ENCODE measurements at regions not wholly inside any gene's neighbourhood (a gene's known extent, or its start where the extent isn't known, plus 50 kb on each side); places are given as distances from the start of the nearest gene placed in this dataset.

GRCh38 chr1:164949771-164950471 lies 390.9 kb downstream of the PBX1 start:
- DNase-seq (ENCODE audit: low read depth, low spot score) = no peak

GRCh38 chr1:164948101-164948500 lies 389.1 kb downstream of the PBX1 start:
- DNase-seq (ENCODE audit: low read depth, low spot score) = no peak

DNA sequence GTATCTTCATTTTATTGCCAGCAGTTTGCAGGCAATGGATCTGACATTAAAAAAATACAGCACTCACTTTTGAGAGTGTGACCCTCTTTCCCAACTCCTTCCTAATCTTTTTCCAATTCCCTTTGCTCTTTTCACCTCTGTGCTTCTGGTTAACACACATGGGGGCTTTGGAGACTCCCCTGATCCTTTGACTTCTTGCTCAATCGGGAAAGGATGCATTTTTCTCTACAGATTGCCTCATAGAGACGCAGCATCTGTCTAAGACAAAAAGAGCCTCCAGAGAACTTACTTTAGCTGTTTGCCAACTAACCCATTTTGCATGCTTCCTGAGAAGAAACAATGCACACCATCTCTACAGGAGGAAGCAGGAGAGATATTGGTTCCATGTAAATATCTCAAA lies 378.3 kb downstream of the PBX1 start:
- DNase-seq (ENCODE audit: low read depth, low spot score) = no peak

- no peak for DNase-seq (ENCODE audit: low read depth, low spot score)
Measured at GRCh38 chr1:164932580-164932979, 373.6 kb downstream of the PBX1 start.

DNA sequence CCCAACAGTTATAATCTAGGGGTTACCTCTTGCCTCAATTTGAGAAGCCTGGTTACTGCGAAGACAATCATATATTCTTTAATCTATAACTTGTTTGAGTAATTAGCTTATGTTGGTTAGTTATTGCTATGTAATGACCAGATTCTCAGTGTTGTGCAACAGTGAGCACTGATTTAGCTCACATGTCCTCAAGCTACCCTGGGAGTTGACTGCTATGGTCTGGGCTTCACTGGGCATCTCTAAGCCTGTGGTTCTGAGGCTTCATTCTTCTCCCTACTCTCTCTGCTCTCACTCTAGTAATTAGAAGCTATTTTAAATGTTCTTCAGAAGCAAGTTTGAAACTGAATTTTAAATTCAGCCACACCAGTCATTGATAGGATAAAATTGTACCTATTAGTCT lies 371.8 kb downstream of the PBX1 start:
- no peak for DNase-seq (ENCODE audit: low read depth, low spot score)

DNA sequence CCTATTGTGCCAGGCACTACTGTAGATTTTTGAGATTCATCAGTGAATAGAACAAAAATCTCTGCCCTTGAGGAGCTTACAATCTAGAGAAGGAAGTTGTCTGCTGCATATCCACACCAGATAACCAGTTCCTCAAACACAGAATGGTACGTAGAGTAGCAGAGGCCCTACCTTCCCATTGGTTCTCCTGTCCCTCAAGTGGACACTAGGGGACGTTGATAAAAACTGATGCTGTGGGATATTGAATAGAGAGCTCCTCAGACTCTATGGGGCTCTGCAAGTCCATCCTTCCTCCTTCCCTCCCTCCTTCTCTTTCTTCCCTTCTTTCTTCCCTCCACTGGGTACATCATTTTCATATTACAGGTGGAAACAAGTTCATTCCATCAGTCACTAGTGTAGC lies 371.3 kb downstream of the PBX1 start:
- DNase-seq (ENCODE audit: low read depth, low spot score) = no peak

GRCh38 chr1:164928232-164928812 lies 369.3 kb downstream of the PBX1 start:
- DNase-seq (ENCODE audit: low read depth, low spot score) = no peak

- no peak for DNase-seq (ENCODE audit: low read depth, low spot score)
Measured at GRCh38 chr1:164926107-164926506, 367.1 kb downstream of the PBX1 start.

- no peak for DNase-seq (ENCODE audit: low read depth, low spot score)
Measured at GRCh38 chr1:164922585-164922984, 363.6 kb downstream of the PBX1 start.

DNA sequence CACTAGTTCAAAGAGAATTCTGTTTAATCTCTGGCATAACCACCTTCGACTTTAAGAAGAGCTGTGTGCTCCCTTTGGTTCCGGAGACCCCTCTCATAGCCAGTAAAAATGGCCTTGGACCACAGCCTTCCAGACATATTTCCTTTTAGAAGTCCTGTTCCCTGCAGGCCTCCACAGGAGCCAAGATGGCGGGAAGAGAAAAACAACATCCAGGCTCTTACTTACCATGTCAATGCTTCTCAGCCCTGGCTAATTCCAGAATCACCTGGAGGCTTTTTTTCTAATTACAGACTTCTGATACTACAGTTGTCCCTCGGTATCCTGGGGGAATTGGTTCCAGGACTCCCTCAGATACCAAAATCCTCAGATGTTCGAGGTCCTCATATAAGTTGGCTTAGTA lies 362.5 kb downstream of the PBX1 start:
- DNase-seq (ENCODE audit: low read depth, low spot score) = no peak

- DNase-seq (ENCODE audit: low read depth, low spot score) = no peak
Measured at GRCh38 chr1:164918140-164918539, 359.2 kb downstream of the PBX1 start.

- no peak for DNase-seq (ENCODE audit: low read depth, low spot score)
Measured at GRCh38 chr1:164914208-164914607, 355.2 kb downstream of the PBX1 start.

GRCh38 chr1:164912290-164912689 lies 353.3 kb downstream of the PBX1 start:
- DNase-seq (ENCODE audit: low read depth, low spot score) = no peak

- DNase-seq (ENCODE audit: low read depth, low spot score) = no peak
Measured at GRCh38 chr1:164910671-164911070, 351.7 kb downstream of the PBX1 start.

DNA sequence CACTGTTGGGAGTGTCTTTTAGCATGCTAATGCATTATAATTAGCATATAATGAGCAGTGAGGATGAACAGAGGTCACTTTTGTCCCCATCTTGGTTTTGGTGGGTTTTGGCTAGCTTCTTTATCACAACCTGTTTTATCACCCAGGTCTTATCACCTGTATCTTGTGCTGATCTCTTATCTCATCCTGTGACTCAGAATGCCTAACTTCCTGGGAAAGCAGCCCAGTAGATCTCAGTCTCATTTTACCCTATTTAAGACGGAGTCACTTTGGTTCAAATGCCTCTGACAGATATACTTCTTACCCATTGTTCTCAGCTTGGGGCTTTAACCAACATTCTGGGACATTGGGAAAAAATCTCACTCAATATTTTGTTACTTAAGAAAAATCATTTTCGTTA lies 348.7 kb downstream of the PBX1 start:
- no peak for DNase-seq (ENCODE audit: low read depth, low spot score)

DNA sequence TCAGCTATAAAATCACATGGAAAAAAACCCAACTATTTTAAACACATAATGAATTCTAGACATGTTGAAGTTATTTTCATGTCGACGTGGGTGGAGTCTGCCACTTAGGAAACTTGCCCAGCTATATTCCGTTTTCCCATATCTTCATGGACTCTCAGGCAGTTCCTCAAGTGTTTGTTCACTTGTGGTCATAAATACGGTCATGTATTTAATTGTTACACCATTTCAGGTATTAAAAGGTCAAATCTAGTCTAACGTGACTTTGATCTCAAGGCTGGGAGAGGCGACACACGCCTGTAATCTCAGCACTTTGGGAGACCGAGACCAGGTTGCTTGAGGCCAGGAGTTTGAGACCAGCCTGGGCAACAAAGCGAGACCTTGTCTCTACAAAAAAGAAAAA lies 346.9 kb downstream of the PBX1 start:
- no peak for DNase-seq (ENCODE audit: low read depth, low spot score)

DNA sequence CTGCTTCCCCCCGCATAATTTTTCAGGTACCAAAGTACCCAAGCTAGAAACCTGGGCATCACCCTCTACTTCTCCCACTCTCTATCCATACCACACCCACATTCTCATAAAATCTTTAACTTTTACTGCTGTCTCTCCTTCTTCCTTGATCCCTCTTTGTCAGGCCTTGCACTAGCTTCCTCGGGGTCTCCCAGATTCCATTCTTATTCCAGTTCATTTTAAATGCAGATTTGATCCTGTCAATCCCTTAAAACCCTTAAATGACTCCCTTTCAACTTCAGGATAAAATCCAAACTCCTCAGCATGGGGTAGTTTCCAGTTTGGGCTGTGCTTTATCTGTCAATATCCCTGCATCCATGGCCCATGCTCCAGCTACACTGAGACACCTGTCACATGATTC lies 343.5 kb downstream of the PBX1 start:
- no peak for DNase-seq (ENCODE audit: low read depth, low spot score)

Data from iPS DF 19.7 (cell line).